Parathyroid adenoma (tissue), 2 donors: ENCODE measurements at regions not wholly inside any gene's neighbourhood (a gene's known extent, or its start where the extent isn't known, plus 50 kb on each side); places are given as distances from the start of the nearest gene placed in this dataset.

Experiments
- H2AFZ ChIP-seq: fragments of 300-600 bp; sonication (generic); one replicate; pipeline ENCODE4 v1.7.0; 2017; ENCODE audit warnings: antibody characterized with exemption, mild to moderate bottlenecking
- H3K27ac ChIP-seq: fragments of 300-600 bp; sonication (generic); one replicate; pipeline ENCODE4 v1.7.0; 2017
- H3K27me3 ChIP-seq: fragments of 300-600 bp; sonication (generic); one replicate; pipeline ENCODE4 v1.7.0; 2017; ENCODE audit warnings: low read length; ENCODE audit not compliant: control insufficient read depth, insufficient read depth
- H3K36me3 ChIP-seq: fragments of 300-600 bp; sonication (generic); one replicate; pipeline ENCODE4 v1.7.0; 2017; ENCODE audit warnings: low read length; ENCODE audit not compliant: control insufficient read depth, insufficient read depth
- H3K4me1 ChIP-seq: fragments of 300-600 bp; sonication (generic); one replicate; pipeline ENCODE4 v1.7.0; 2017; ENCODE audit warnings: control low read depth
- H3K4me2 ChIP-seq: fragments of 300-600 bp; sonication (generic); one replicate; pipeline ENCODE4 v1.7.0; 2017; ENCODE audit warnings: low read length
- H3K4me3 ChIP-seq: fragments of 300-600 bp; sonication (generic); one replicate; pipeline ENCODE4 v1.7.0; 2017; ENCODE audit warnings: low read depth, low read length
- H3K79me2 ChIP-seq: fragments of 300-600 bp; sonication (generic); one replicate; pipeline ENCODE4 v1.7.0; 2017; ENCODE audit warnings: control low read depth
- H3K9ac ChIP-seq: fragments of 300-600 bp; sonication (generic); one replicate; pipeline ENCODE4 v1.7.0; 2017; ENCODE audit warnings: mild to moderate bottlenecking
- H3K9me3 ChIP-seq: fragments of 300-600 bp; sonication (generic); one replicate; pipeline ENCODE4 v1.7.0; 2017; ENCODE audit warnings: low read length; ENCODE audit not compliant: control insufficient read depth
- TF ChIP-seq, protein P1 (sequence below): fragments of 300-600 bp; sonication (generic); IDR thresholded peaks from one replicate; pipeline ENCODE4 v1.7.0; 2017; ENCODE audit warnings: antibody characterized with exemption, mild to moderate bottlenecking
- donor health status: primary hyperparathyroidism.

- TF ChIP-seq, protein P1, sequence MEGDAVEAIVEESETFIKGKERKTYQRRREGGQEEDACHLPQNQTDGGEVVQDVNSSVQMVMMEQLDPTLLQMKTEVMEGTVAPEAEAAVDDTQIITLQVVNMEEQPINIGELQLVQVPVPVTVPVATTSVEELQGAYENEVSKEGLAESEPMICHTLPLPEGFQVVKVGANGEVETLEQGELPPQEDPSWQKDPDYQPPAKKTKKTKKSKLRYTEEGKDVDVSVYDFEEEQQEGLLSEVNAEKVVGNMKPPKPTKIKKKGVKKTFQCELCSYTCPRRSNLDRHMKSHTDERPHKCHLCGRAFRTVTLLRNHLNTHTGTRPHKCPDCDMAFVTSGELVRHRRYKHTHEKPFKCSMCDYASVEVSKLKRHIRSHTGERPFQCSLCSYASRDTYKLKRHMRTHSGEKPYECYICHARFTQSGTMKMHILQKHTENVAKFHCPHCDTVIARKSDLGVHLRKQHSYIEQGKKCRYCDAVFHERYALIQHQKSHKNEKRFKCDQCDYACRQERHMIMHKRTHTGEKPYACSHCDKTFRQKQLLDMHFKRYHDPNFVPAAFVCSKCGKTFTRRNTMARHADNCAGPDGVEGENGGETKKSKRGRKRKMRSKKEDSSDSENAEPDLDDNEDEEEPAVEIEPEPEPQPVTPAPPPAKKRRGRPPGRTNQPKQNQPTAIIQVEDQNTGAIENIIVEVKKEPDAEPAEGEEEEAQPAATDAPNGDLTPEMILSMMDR = no peak
- H2AFZ ChIP-seq = no peak overlapping the region
- H3K9ac ChIP-seq = no peak overlapping the region
- H3K4me2 ChIP-seq = no peak overlapping the region
- H3K27ac ChIP-seq = no peak overlapping the region
- H3K4me3 ChIP-seq = no peak overlapping the region
- no peaks in the 10 kb centered on the region for H3K79me2 ChIP-seq
- no peaks in the 10 kb centered on the region for H3K4me1 ChIP-seq
- no peaks in the 10 kb centered on the region for H3K36me3 ChIP-seq
- no peaks in the 10 kb centered on the region for H3K9me3 ChIP-seq
- no peaks in the 10 kb centered on the region for H3K27me3 ChIP-seq
Observed at GRCh38 chr6:4503700-4504099, 272.5 kb upstream of the CDYL start.

DNA sequence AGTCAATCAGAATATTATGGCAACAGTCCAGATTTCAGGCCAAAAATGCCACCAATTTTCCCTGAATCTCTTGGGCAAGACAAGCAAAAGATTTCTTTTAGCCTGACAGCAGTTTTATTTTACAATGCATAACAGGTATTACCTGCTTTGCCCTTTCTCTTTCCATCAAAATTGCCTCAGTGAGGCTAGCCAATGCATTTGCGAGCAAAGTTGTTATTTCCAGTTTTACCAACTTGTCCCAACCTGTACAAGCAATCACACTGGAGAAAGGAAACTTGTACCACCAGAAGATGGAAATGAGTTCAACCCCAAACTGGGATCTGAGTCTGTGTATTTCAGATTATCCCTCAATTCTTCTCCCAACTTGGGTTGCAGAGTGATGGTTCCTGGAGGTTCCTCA lies 279.9 kb upstream of the CDYL start:
- TF ChIP-seq, protein P1 = no peak
- H3K36me3 ChIP-seq = no peaks in the 10 kb centered on the region
- no peaks in the 10 kb centered on the region for H3K27me3 ChIP-seq
- no peaks in the 10 kb centered on the region for H3K4me1 ChIP-seq
- no peaks in the 10 kb centered on the region for H3K79me2 ChIP-seq
- H3K4me2 ChIP-seq = no peak overlapping the region
- no peak overlapping the region for H2AFZ ChIP-seq
- H3K27ac ChIP-seq = no peak overlapping the region
- no peak overlapping the region for H3K4me3 ChIP-seq
- no peaks in the 10 kb centered on the region for H3K9me3 ChIP-seq
- H3K9ac ChIP-seq = no peak overlapping the region

GRCh38 chr6:4491501-4492260 lies 284.5 kb upstream of the CDYL start:
- TF ChIP-seq, protein P1 = no peak
- Histone ChIP-seq H3K4me3 (no peak overlapping the region), H2AFZ (no peak overlapping the region), H3K4me1 (no peaks in the 10 kb centered on the region), H3K9ac (no peak overlapping the region), H3K27me3 (no peaks in the 10 kb centered on the region), H3K4me2 (no peak overlapping the region), H3K9me3 (no peaks in the 10 kb centered on the region), H3K79me2 (no peaks in the 10 kb centered on the region), H3K27ac (no peak overlapping the region), H3K36me3 (no peaks in the 10 kb centered on the region)

DNA sequence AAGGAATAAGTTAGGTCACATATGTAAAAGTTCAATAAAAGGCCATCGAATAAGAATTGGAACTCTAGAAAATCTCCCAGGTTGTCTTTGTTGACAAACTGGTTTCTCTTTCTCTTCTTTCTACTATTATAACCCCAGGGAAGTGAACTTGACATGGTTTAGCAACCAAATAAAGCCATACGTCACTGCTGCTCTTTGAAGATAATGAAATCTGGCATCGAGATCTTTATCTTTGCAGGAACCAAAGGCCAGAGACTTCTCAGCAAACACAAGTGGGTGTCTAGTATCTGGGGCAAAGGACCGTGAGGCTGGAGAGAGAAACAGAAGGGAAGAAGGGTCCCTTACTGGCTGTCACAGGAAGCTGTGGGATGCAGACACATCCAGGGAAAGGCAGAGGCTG lies 286.7 kb upstream of the CDYL start:
- TF ChIP-seq, protein P1 = no peak

GRCh38 chr6:4488389-4488788 lies 287.8 kb upstream of the CDYL start:
- Histone ChIP-seq H3K4me2 (no peak overlapping the region), H3K4me1 (no peaks in the 10 kb centered on the region), H3K27ac (no peak overlapping the region), H2AFZ (no peak overlapping the region), H3K9me3 (no peaks in the 10 kb centered on the region), H3K79me2 (no peaks in the 10 kb centered on the region), H3K4me3 (no peak overlapping the region), H3K9ac (no peak overlapping the region), H3K36me3 (no peaks in the 10 kb centered on the region), H3K27me3 (no peaks in the 10 kb centered on the region)
- TF ChIP-seq, protein P1 = no peak

More for the DNA sequence above, 286.7 kb upstream of the CDYL start:
- Histone ChIP-seq H3K4me3 (no peak overlapping the region), H3K27ac (no peak overlapping the region), H2AFZ (no peak overlapping the region), H3K4me2 (no peak overlapping the region), H3K9me3 (no peaks in the 10 kb centered on the region), H3K36me3 (no peaks in the 10 kb centered on the region), H3K79me2 (no peaks in the 10 kb centered on the region), H3K9ac (no peak overlapping the region), H3K4me1 (no peaks in the 10 kb centered on the region), H3K27me3 (no peaks in the 10 kb centered on the region)
